Hippocampal formation (tissue), 2 donors: ENCODE measurements at regions not wholly inside any gene's neighbourhood (a gene's known extent, or its start where the extent isn't known, plus 50 kb on each side); places are given as distances from the start of the nearest gene placed in this dataset.

Source experiments
- DNase-seq, 2 donors: peaks; one replicate each; lab custom pipeline; 2025; lab: John Stamatoyannopoulos, UW

- no peak for DNase-seq
Observed at GRCh38 chr1:60126723-60127122, 53.2 kb upstream of the C1orf87 start.
